CD8-positive, alpha-beta memory T cell (primary cell): ENCODE measurements at regions not wholly inside any gene's neighbourhood (a gene's known extent, or its start where the extent isn't known, plus 50 kb on each side); places are given as distances from the start of the nearest gene placed in this dataset.

ENCODE experiments used
- CTCF ChIA-PET: fragments of 350-600 bp; sonication (Branson Sonifier 250); formaldehyde crosslinking; loops from one replicate; lab custom pipeline; 2021; ENCODE audit warnings: antibody characterized with exemption; lab: Charles Lee
- POLR2A ChIA-PET: fragments of 350-600 bp; sonication (Branson Sonifier 250); formaldehyde crosslinking; loops from one replicate; lab custom pipeline; 2021; ENCODE audit warnings: antibody characterized with exemption; lab: Charles Lee
- DNase-seq, 5 donors: peaks; one replicate each; pipeline versions ENCODE4 v3.0.0 to v3.0.0-alpha.2; 2020 to 2022; ENCODE audit warnings: mixed read lengths in 1 of 5
- H3K27ac ChIP-seq: one replicate; pipeline ENCODE4 v1.7.0; 2013; ENCODE audit warnings: low read depth, mild to moderate bottlenecking, low read length, moderate library complexity
- H3K27me3 ChIP-seq: 2 replicates; pipeline ENCODE4 v1.7.0; 2013; ENCODE audit warnings: low read length, mild to moderate bottlenecking; ENCODE audit not compliant: insufficient read depth, poor library complexity, severe bottlenecking
- H3K36me3 ChIP-seq: 2 replicates; pipeline ENCODE4 v1.7.0; 2013; ENCODE audit warnings: mild to moderate bottlenecking, low read length, moderate library complexity; ENCODE audit not compliant: insufficient read depth
- H3K4me1 ChIP-seq: 2 replicates; pipeline ENCODE4 v1.7.0; 2013; ENCODE audit warnings: mild to moderate bottlenecking, low read length, moderate library complexity; ENCODE audit not compliant: insufficient read depth
- H3K4me3 ChIP-seq: 2 replicates; pipeline ENCODE4 v1.7.0; 2013; ENCODE audit warnings: mild to moderate bottlenecking, low read length
- H3K9me3 ChIP-seq: 2 replicates; pipeline ENCODE4 v1.7.0; 2013; ENCODE audit warnings: mild to moderate bottlenecking, low read length
- H3K27ac Mint-ChIP-seq, 8 donors: one replicate each; pipeline ENCODE4 v1.8.0; 2020 to 2021; ENCODE audit warnings: mixed read lengths in 8 of 8, mild to moderate bottlenecking in 6 of 8, inconsistent platforms in 3 of 8, moderate library complexity in 3 of 8
- H3K27me3 Mint-ChIP-seq, 2 donors: one replicate each; pipeline ENCODE4 v1.8.0; 2020 to 2021; ENCODE audit warnings: mixed read lengths in 2 of 2, mild to moderate bottlenecking in 1 of 2, moderate library complexity in 1 of 2
- H3K36me3 Mint-ChIP-seq, 3 donors: one replicate each; pipeline ENCODE4 v1.8.0; 2020 to 2021; ENCODE audit warnings: mixed read lengths in 3 of 3, inconsistent platforms in 1 of 3, mild to moderate bottlenecking in 1 of 3
- H3K4me1 Mint-ChIP-seq, 3 donors: one replicate each; pipeline ENCODE4 v1.8.0; 2020 to 2021; ENCODE audit warnings: mixed read lengths in 3 of 3, inconsistent platforms in 1 of 3, mild to moderate bottlenecking in 1 of 3
- H3K4me3 Mint-ChIP-seq, 7 donors: one replicate each; pipeline ENCODE4 v1.8.0; 2020 to 2021; ENCODE audit warnings: mixed read lengths in 7 of 7, mild to moderate bottlenecking in 6 of 7, moderate library complexity in 4 of 7, inconsistent platforms in 2 of 7
- H3K9me3 Mint-ChIP-seq, 5 donors: one replicate each; pipeline ENCODE4 v1.8.0; 2020 to 2022; ENCODE audit warnings: mixed read lengths in 5 of 5, mild to moderate bottlenecking in 3 of 5, moderate library complexity in 2 of 5, inconsistent platforms in 1 of 5

- Histone ChIP-seq H3K27me3 (no peaks in the 10 kb centered on the region), H3K4me1 (no peaks in the 10 kb centered on the region), H3K9me3 (no peaks in the 10 kb centered on the region), H3K4me3 (no peak overlapping the region), H3K27ac (no peak overlapping the region), H3K36me3 (no peaks in the 10 kb centered on the region)
- H3K9me3 Mint-ChIP-seq: no peaks in the 10 kb centered on the region
- H3K36me3 Mint-ChIP-seq: no peaks in the 10 kb centered on the region
- H3K4me1 Mint-ChIP-seq: no peaks in the 10 kb centered on the region
- DNase-seq: no peak
- H3K27me3 Mint-ChIP-seq: peaks cover 0 to 3% of the 10 kb centered on the region in 2 donors
- no peak overlapping the region for H3K4me3 Mint-ChIP-seq
- POLR2A ChIA-PET: no interaction called here
- H3K27ac Mint-ChIP-seq: peak overlapping the region in 1 of 8 donors; percentile 4
- CTCF ChIA-PET: no interaction called here
Observed at GRCh38 chr6:111959766-111960165, 86.5 kb upstream of the FYN start.

GRCh38 chr6:111967131-111967530 is 86.8 kb upstream of the CCN6 start:
- Mint-ChIP-seq H3K27me3 (peaks cover 12 to 13% of the 10 kb centered on the region in 2 donors), H3K36me3 (peaks cover 0 to 4% (median 2%) of the 10 kb centered on the region in 3 donors), H3K4me1 (peaks cover 0 to 3% (median under 1%) of the 10 kb centered on the region in 3 donors), H3K9me3 (peaks cover 0 to 2% (median 0%) of the 10 kb centered on the region in 5 donors), H3K27ac (no peak overlapping the region), H3K4me3 (no peak overlapping the region)
- no peaks in the 10 kb centered on the region for H3K9me3 ChIP-seq
- peaks cover 9% of the 10 kb centered on the region for H3K4me1 ChIP-seq
- CTCF ChIA-PET: no interaction called here
- no peak for DNase-seq
- H3K4me3 ChIP-seq: no peak overlapping the region
- no peaks in the 10 kb centered on the region for H3K36me3 ChIP-seq
- POLR2A ChIA-PET: no interaction called here
- H3K27ac ChIP-seq: no peak overlapping the region
- no peaks in the 10 kb centered on the region for H3K27me3 ChIP-seq

- no peaks in the 10 kb centered on the region for H3K9me3 ChIP-seq
- H3K4me3 ChIP-seq: no peak overlapping the region
- Mint-ChIP-seq H3K27ac (no peak overlapping the region), H3K4me1 (peaks cover 17 to 25% (median 24%) of the 10 kb centered on the region in 3 donors), H3K36me3 (peaks cover 0 to 4% (median 2%) of the 10 kb centered on the region in 3 donors), H3K4me3 (no peak overlapping the region), H3K27me3 (peaks cover 7 to 10% of the 10 kb centered on the region in 2 donors), H3K9me3 (peaks cover 0 to 2% (median 0%) of the 10 kb centered on the region in 5 donors)
- no peak for DNase-seq
- H3K27ac ChIP-seq: no peak overlapping the region
- no peaks in the 10 kb centered on the region for H3K36me3 ChIP-seq
- H3K4me1 ChIP-seq: peaks cover 41% of the 10 kb centered on the region
- ChIA-PET POLR2A (interaction anchor here (1.0 kb wide), 1 partner anchor 9 kb away, joined by 5 read pairs; no protein-coding TSS in a partner anchor), CTCF (no interaction called here)
- no peaks in the 10 kb centered on the region for H3K27me3 ChIP-seq
Observed at GRCh38 chr6:111970426-111970825, 83.5 kb upstream of the CCN6 start.

GRCh38 chr6:111971181-111971841 is 82.6 kb upstream of the CCN6 start:
- POLR2A ChIA-PET: interaction anchor here (1.0 kb wide), 1 partner anchor 10 kb away, joined by 5 read pairs; no protein-coding TSS in a partner anchor
- Mint-ChIP-seq H3K36me3 (peaks cover 0 to 2% (median 1%) of the 10 kb centered on the region in 3 donors), H3K27me3 (peaks cover 2 to 8% of the 10 kb centered on the region in 2 donors), H3K4me3 (no peak overlapping the region), H3K4me1 (peaks cover 17 to 25% (median 24%) of the 10 kb centered on the region in 3 donors), H3K27ac (peak overlapping the region in 2 of 8 donors; percentile 9 to 21), H3K9me3 (peaks cover 0 to 2% (median 0%) of the 10 kb centered on the region in 5 donors)
- Histone ChIP-seq H3K4me1 (peaks cover 50% of the 10 kb centered on the region), H3K27me3 (no peaks in the 10 kb centered on the region), H3K9me3 (no peaks in the 10 kb centered on the region), H3K4me3 (no peak overlapping the region), H3K36me3 (no peaks in the 10 kb centered on the region), H3K27ac (no peak overlapping the region)
- CTCF ChIA-PET: no interaction called here
- DNase-seq: no peak

- POLR2A ChIA-PET: no interaction called here
- peak overlapping the region in 3 of 8 donors; percentile 20 to 96 (median 59) for H3K27ac Mint-ChIP-seq
- H3K27ac ChIP-seq: no peak overlapping the region
- CTCF ChIA-PET: no interaction called here
- H3K4me3 ChIP-seq: no peak overlapping the region
- H3K4me1 ChIP-seq: peaks cover 57% of the 10 kb centered on the region
- H3K4me1 Mint-ChIP-seq: peaks cover 17 to 25% (median 24%) of the 10 kb centered on the region in 3 donors
- H3K9me3 ChIP-seq: no peaks in the 10 kb centered on the region
- H3K4me3 Mint-ChIP-seq: no peak overlapping the region
- DNase-seq: no peak
- H3K27me3 Mint-ChIP-seq: peaks cover 5 to 9% of the 10 kb centered on the region in 2 donors
- H3K36me3 ChIP-seq: no peaks in the 10 kb centered on the region
- peaks cover 0 to 2% (median 0%) of the 10 kb centered on the region in 3 donors for H3K36me3 Mint-ChIP-seq
- H3K9me3 Mint-ChIP-seq: peaks cover 0 to 2% (median 0%) of the 10 kb centered on the region in 5 donors
- no peaks in the 10 kb centered on the region for H3K27me3 ChIP-seq
Observed at GRCh38 chr6:111971866-111972532, 81.9 kb upstream of the CCN6 start.

DNA sequence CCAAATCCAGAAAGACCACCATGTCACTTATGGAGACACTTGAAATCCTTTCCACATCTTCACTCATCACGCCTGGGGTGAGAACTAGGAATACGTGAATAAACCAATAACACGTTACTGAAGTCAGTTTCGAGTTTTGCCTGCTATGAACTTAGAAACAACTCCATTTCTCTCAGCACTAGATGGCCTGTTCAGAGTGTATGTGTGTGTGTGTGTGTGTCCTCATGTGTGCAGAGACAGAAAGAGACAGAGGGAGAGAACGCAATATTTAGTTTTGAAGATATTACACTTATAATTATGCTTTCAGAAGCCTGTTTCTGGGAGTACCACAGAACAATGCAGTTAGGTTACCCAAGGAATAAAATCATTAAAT is 81.2 kb upstream of the CCN6 start:
- ChIA-PET POLR2A (interaction anchor here (0.9 kb wide), 1 partner anchor 168 kb away, joined by 4 read pairs; no protein-coding TSS in a partner anchor), CTCF (interaction anchor here (1.3 to 1.8 kb wide), 2 partner anchors 19 to 277 kb away, joined by 3 to 5 read pairs; no protein-coding TSS in a partner anchor)
- H3K27me3 ChIP-seq: no peaks in the 10 kb centered on the region
- no peaks in the 10 kb centered on the region for H3K9me3 ChIP-seq
- no peaks in the 10 kb centered on the region for H3K36me3 ChIP-seq
- peak overlapping the region; percentile 8 for H3K4me3 ChIP-seq
- peaks cover 0 to 2% (median 0%) of the 10 kb centered on the region in 5 donors for H3K9me3 Mint-ChIP-seq
- peaks cover 17 to 25% (median 24%) of the 10 kb centered on the region in 3 donors for H3K4me1 Mint-ChIP-seq
- peak overlapping the region in 4 of 7 donors; percentile 35 to 59 (median 43) for H3K4me3 Mint-ChIP-seq
- no peak for DNase-seq
- peaks cover 64% of the 10 kb centered on the region for H3K4me1 ChIP-seq
- peak overlapping the region in 7 of 8 donors; percentile 65 to 97 (median 87) for H3K27ac Mint-ChIP-seq
- H3K27ac ChIP-seq: no peak overlapping the region
- H3K27me3 Mint-ChIP-seq: peaks cover 5% of the 10 kb centered on the region in 2 donors
- H3K36me3 Mint-ChIP-seq: peaks cover 0 to 2% (median 0%) of the 10 kb centered on the region in 3 donors

- Histone ChIP-seq H3K4me1 (peaks cover 65% of the 10 kb centered on the region), H3K4me3 (peak overlapping the region; percentile 8), H3K36me3 (no peaks in the 10 kb centered on the region), H3K27me3 (no peaks in the 10 kb centered on the region), H3K9me3 (no peaks in the 10 kb centered on the region), H3K27ac (no peak overlapping the region)
- Mint-ChIP-seq H3K4me3 (peak overlapping the region in 5 of 7 donors; percentile 35 to 59 (median 37)), H3K4me1 (peaks cover 17 to 25% (median 24%) of the 10 kb centered on the region in 3 donors), H3K9me3 (no peaks in the 10 kb centered on the region), H3K27ac (peak overlapping the region; percentile 64 to 97 (median 86)), H3K36me3 (peaks cover 0 to 2% (median 0%) of the 10 kb centered on the region in 3 donors), H3K27me3 (peaks cover 2 to 5% of the 10 kb centered on the region in 2 donors)
- peak; percentile 17 to 82 (median 60) for DNase-seq
- CTCF ChIA-PET: interaction anchor here (1.1 to 1.8 kb wide), 5 partner anchors 17 to 278 kb away, joined by 3 to 5 read pairs (median 3); partner anchors contain the start of gene FYN
- POLR2A ChIA-PET: interaction anchor here (0.9 kb wide), 1 partner anchor 169 kb away, joined by 4 read pairs; no protein-coding TSS in a partner anchor
Observed at GRCh38 chr6:111973118-111973761, 80.7 kb upstream of the CCN6 start.
